GM18498 (cell line): ENCODE measurements at regions not wholly inside any gene's neighbourhood (a gene's known extent, or its start where the extent isn't known, plus 50 kb on each side); places are given as distances from the start of the nearest gene placed in this dataset.

Experiments used
- ATAC-seq: cut with Tn5 transposase; IDR thresholded peaks from one replicate; pipeline ENCODE4 v1.9.1; 2021; ENCODE audit warnings: mild to moderate bottlenecking, moderate library complexity; ENCODE audit not compliant: unreplicated experiment

DNA sequence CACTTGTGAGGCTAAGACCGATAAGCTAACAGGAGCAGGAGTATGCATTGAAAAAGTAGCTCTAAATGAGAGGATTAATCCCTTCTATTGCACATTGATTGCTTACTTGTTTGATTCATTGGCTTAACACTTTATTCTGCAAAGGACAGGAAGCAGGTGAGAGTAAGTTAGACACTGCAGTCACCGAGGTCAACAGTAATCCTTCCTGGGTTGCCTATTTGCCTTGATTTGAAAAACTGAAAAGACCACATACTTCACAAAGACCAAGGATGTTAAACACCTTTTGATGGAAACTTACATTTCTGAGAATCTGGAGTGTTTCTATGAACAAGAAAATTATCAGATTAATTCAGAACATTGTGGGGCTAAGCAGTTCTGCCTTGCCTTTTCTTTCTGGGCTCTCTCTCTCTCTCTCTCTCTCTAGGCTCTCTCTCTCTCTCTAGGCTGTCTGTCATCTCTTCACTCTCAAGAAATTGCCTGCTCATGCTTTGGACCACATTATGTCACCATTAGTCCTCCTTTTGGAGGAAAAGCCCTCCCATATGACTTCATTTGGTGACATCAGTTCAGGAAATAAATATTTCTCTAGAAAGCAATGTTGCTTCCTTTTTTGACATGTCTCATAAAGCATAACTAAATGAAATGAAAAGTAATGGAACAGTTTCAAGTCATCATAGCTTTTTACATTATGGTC, 103.8 kb downstream of the TNFSF18 start:
- no peak for ATAC-seq

DNA sequence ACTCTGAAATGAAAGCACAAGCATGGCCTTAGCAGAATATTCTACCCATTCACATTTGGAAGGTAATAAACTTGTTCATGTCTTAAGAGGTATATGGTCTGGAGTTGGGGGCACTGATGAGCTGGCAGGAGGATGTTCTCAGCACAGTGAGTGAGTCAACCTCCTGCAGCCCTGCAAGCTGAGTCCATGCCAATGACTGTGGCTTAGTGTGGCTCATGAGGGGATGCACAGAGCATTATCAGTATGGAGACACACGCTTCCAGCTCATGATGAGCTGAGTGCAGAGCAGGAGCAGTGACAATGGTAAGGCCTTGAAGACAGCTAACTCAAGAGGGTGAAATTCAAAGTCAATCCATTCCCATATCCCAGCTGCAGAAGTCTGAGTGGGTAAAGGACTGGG, 102.3 kb downstream of the TNFSF18 start:
- no peak for ATAC-seq

DNA sequence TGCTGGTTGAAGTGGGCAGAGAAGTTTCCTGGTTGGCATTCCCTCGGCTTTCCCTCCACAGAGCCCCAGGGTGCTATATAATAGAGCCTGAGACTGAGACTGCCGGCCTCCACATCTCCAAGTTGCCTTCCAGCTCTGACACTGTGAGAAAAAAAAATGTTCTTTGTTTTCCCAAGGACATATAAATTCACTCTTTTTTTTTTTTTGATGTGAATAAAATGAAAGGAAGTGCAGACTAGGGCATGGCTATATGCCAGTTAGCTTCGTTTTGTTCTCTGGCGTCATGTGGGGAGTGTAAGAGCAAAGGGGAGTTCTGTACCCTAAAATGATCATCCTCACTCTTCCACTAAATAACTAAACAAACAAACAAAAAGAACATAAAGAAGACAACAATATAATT, 101.6 kb downstream of the TNFSF18 start:
- no peak for ATAC-seq

DNA sequence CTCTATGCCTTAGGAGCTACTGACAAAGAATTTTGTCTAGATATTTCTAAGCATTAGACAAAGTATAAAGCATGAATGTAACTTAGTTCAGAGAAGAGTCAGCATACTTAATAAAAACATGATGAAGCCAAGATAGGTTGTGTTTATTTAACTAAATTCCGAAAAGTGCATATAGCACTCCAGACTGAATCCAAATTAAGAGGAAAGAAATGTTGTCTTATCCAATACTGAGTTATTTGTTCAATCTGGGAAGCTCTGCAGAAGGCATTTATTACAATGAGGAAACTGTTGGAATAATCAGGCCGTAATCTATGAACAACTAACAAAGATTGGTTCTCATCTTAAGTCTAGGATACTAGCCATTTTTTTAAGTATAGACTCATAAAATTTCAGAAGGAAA, 100.2 kb downstream of the TNFSF18 start:
- ATAC-seq: no peak

DNA sequence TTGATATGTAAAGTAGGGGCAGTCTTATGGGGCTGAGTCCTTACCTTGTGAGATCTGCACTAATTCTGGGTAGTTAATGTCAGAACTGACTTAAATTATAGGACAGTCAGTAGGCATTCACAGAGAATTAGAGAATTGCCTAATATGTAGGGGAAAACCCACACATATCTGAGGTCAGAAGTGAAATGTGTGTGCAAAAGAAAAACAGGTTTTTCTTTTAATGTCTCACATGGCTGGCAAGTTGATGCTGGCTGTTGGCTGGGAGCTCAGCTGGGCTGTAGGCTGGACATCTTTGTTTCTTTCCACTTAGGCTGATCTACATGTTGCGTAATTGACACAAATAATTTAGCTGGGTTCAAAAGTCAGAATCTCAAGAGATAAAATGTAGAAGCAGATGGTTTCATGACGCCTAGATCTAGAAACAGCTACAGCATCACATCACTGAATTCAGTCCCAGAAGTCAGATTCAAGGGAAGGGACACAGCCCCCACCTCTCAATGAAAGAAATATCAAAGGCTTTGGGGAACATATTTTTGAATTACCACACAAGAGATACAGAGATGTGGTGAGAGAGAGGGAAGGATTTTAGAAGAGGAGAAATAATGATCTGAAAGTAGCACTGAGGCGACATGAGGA, 98.9 kb downstream of the TNFSF18 start:
- ATAC-seq: no peak

DNA sequence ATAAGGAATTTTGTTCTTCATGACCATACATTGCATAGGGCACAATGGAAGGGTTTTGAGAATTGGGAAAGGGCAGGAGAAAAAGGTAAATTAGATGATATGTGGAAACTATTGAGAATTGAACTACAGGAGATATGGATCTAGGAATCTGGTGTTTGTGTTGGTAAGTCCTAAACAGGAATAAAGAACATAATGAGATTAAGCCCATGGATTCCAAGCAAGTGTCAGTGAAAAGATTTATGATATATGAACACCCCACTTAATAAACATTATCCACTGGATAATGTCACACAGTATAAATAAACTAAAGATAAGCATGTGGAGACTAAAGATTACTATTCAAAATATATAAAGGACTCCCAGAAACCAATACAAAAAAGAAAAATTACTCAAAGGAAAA, 98.2 kb downstream of the TNFSF18 start:
- no peak for ATAC-seq

DNA sequence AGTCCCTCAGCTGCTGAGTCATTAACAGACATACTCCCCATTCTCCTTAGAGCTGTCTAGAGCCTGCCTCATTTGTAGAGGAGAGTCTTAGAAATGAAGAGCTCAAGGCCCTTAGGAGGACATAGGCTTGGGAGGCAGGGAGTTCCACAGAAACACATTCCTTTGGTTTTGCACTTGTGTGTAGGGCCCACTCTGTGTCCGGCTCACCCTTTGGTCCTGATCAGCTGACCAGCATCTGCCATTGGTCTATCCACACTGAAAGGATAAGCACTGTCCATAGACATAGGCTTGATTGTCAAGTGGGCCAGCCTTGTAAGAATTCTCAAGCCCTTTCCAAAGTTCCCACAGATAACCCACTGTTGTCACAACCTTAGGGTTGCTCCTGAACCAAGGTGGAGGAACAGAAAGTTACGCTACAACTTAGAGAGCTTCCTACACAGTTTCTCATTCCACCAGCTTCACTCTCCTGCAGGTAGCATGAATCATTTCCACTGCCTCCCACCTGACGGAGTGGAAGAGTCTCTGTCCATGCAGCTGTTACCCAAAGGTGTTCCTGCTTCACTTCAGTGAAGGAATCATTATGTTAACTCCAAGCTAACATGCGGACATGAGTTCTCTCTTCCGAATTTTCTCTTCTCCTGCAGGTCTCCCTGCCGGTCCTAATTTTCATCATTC, 96.1 kb downstream of the TNFSF18 start:
- ATAC-seq: no peak

DNA sequence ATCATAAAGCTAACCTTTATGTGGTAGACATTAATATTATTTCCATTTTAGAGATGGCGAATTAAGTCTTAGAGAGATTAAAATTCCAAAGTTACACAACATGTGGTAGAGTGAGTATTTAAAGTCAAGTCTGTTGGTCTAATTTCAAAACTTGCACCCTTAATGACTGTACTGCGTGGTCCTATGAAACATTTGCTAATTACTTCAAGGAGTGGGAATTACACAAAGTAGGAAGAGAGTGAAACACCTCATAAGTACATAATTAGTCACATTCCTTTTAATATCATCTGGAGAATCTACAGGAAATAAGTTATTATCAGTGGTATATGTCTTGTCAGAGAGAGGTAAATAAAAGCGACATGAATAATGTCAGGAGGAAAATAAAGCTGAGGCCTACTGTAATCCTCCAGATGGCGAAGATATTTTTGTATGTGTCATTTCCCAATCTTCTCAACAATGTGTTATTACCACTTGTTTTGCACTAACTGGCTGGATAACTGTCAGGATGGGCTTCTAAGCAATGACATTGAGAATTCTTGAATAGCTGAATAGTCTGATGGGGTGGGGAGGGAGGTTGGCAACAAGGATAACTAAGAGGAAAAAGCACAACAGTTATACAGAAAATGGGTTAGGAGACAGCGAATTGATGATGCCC, 95.5 kb downstream of the TNFSF18 start:
- ATAC-seq: no peak

DNA sequence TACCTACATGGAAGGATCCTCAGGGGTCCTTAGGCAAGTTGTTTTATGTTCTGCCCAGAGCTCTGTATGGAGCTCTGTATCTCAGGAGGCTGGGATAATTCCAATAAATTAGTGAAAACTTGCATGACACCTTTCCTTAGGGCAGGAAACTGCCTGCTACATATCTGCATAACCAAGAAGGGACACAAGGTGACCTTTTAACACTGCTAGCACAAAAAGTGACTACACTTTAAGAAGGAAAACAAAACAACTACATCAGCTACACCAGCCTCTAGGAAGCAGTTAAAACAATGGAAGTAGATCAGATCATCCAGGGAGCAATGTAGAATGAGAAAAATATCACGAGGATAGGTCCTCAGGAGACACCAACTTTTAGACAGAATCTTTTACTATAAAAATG, 93.9 kb downstream of the TNFSF18 start:
- no peak for ATAC-seq

DNA sequence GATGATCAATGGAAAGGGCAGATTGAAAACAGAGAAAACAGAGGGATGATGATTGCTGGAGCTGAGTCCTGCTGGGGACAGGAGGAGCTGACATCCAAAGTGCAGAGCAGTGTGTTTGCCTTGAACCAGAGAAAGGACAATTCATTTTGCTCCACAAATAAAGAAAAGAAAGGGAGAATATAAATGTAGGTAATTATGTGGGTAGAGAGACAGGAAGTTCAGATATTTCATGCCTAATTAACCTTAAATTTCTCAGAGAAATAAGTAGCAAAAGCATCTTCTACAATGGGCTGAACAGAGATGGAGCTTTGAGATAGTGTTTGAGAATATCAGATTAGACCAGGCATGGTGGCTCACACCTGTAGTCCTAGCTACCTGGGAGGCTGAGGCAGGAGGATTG, 93.2 kb downstream of the TNFSF18 start:
- no peak for ATAC-seq

DNA sequence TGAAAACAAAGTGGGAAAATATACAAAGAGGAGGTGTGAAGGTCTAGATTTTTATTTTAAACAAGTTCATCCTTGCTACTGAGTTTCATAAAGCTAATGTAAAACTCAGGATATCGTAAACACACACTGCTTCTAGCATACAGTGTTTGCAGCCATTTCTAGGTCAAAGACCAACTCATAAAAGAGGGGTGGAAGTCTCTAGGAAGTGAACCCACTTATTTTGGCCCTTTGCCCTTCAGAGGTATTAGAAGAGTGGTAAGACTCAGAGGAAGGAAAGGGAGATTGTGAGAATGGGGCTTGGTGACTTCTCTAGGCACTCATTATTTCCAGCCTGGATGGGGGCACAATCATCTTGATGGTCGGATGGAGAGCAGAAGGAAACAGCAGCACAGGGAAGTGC, 91.2 kb downstream of the TNFSF18 start:
- ATAC-seq: no peak

DNA sequence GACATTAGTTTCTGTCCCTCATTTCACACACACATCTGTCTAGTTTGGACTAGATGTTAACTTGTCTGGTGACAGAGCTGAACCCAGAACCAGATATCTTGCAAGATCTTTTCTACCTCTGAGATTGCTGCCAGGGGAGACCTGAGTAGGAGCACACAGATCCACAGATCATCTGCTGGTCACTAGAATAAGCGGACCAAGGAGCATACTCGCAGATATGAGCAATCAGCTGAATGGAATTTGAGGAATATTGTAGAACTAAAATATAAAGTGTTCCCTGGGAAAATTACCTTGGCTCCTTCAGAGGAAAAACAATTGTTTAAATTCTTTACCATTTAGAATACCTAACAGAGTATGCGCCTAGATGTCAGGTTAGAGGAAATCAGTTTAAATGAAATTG, 90.7 kb downstream of the TNFSF18 start:
- no peak for ATAC-seq

DNA sequence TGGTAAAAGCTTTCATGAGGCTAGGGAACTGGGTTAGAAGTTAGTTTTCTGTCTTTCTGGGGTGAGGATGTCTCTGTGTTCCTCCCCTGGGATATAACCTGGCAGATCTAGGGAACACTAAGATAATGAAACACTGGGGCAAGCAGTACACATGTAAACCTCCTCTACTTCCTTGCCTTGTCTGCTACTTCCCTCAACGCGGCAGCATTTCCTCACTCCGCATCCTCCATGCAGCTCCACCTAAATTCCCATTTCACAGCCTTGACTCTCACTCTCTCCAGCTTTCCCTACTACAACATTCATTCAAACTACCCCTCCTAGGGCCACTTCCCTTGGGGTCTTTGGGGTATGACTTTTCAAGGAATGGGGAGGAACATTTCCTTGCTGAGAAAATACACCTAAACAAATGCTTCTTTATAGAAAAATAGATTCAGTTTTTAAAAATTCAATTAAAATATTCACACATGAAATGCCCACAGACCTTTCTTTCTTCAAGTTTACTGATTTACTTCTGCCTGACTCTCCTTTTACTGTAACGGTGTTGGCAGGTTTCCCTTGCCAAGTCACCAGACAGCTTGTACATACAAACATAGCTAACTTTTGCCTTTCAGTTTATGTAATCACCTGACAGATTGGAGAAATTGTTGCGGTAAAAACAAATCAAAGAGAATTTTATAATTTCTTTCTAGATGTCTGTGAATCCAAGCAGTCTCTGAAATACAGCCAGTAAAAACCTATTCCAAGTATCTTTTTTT, 90.1 kb downstream of the TNFSF18 start:
- ATAC-seq: no peak

DNA sequence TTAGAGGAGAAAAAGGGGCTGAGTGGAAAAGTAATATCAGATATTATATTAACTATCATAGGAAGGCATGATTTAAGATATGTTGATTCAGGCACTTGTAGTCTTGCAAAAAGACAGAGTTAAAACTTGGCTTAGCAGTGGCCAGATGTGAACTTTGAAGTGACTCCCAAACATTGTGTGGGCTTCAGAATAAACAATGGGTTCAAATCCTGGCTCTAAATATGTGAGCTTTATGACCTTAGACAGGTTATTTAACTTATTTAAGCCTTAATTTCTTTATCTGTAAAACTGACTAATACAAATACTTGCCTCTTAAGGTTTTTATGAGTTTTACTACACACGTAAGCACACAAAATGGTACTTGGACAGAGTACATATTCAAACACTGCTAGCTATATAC, 85.9 kb downstream of the TNFSF18 start:
- ATAC-seq: no peak

DNA sequence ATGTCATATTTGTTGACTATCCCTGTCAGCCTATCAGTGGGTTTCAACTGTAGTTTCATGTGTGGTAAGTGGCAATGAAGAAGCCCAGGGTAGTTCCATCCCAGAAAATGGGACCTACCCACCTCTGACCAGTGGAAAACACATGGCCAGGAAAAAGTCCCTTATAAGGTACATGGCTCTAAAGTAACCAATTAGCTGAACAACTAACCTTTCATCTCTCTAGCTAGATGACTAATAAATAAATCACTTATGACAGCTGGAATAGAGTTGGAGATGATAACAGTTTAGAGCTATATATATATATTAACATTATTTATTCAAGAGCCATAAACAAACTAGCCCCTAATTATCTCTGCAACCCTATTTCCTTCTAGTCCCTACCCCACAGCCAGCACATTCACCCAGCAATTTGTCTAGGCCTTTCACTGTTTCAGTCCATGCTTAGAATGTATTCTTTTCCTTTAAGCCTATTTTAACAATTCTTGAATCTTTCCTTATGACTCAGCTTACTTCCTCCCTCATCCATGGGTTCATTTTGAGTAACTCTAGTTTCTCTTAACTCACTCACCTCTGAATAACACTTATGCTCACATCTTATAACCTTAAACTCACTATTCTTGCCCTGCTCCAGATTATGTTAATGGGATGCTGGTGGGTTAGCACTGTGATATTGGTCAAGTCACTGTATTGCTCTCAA, 83.7 kb downstream of the TNFSF18 start:
- ATAC-seq: no peak

DNA sequence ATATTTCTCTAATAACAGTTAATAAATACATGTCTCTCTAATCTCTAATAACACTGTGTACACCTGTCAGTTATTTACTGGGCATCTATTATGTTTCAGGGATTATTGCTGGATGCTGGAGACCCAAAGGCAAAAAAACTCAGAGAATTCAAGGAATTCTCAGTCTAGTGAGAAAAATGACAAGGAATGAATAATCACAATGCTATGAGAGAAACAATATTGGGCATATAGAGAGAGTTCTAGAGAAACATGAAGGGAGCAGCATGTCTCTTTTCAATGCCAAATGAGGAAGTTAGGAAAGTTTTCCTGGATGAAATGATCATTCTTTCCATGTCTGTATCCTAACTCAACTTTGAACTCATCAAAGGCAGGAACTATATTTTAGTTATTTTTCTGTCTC, 82.8 kb downstream of the TNFSF18 start:
- ATAC-seq: no peak

DNA sequence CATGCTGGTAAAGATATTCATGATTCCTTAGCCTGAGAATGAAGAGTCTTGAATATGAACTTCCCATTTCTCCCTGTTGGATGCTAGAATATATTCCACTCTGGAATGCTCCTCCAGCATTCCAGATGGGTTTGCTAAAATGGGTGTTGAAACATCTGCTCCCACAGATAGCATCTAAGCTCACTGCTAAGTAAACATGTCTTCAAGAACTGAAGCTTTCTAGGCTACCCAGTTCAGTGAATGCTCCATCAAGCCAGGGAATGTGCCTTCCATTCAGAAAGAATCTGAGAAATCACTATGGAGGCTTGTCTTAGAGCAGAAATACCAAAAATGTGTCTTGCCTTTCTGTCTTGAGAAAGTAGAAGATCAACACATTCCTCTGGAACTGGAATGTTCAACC, 81.1 kb downstream of the TNFSF18 start:
- no peak for ATAC-seq

DNA sequence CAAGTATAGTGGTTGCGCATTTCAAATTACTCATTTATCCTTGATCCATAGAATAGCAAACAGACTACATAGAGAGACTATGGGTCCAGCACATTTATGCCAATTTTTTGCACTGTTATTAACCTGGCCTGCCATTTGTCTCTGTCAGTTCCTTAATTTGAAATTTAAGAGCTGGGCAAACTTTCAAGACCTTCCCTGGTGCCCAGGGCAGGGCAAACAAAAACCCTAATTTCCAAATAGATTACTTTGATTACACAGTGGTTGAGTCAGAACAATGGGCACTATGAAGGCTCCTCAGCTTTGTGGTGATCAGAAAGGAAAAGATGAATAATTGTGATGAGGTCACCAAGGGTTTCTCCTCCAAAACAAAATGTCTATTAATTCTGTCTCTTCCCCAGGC, 80.6 kb downstream of the TNFSF18 start:
- ATAC-seq: no peak

DNA sequence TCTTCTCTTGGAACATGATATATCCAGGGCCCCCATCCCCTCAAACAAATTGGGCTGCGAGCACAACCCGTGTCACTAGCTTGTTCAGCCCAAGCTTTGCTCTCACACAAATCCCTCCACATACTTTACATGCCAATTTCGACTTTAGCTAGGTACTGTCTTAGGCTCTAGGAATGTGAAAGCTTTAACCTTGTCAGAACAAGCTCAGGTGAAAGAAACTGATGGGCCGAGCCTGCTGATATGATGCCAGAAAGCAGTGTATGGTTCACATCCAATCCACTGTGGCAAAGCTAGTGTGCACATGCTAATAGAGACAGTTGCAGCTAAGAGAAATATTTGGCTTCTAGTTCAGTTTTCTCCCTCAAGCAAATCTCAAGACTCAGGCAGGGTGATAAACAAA, 79.5 kb downstream of the TNFSF18 start:
- no peak for ATAC-seq

DNA sequence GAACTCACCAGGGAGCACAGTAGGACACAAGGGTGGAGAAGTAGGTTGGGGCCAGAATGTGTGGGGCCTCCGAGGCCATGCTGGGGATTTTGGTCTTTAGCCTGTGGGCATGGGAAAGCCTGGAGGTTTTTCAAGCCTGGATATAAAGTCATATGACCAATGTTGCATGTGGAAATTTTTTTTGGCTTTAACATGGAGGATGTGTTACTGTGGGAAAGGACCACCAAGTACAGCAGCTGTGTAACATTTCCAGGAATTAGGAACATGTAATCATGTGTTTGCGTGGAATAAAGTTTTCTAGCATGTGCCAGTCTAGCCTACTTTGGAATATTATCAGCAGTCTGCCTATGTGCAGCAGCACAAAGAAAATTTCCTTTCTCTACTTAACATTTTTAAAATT, 78.5 kb downstream of the TNFSF18 start:
- no peak for ATAC-seq

DNA sequence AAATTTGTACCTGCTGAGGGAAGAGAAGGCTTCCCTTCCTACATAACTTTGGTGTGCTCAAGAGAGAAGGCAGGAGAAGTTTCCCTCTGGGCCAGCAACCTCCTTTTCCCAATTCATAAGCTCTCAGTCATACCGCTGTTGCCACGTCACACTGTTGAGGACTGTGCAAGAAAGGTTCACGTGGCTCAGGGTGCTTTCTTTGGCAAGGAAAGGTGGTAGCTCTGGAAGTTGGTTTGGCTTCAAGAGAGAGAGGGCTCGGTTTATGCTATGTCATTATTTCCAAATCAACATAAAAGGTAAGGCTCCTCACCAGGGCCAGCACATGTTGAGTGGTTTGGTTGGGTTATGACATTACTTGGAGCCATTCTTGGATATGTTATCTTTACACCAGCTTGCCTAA, 77.3 kb downstream of the TNFSF18 start:
- no peak for ATAC-seq
